Epithelial cell of proximal tubule (primary cell): ENCODE measurements at regions not wholly inside any gene's neighbourhood (a gene's known extent, or its start where the extent isn't known, plus 50 kb on each side); places are given as distances from the start of the nearest gene placed in this dataset.

Experiments
- DNase-seq: peaks from one replicate; pipeline ENCODE4 v3.0.0-alpha.2; 2011; ENCODE audit warnings: low read depth
- H3K4me3 ChIP-seq: 2 replicates; pipeline ENCODE4 v1.5.1; 2011; ENCODE audit warnings: low read depth, mild to moderate bottlenecking, low read length
- CTCF ChIP-seq: conservative IDR thresholded peaks from 2 replicates; pipeline ENCODE4 v1.5.1; 2012; ENCODE audit warnings: low read depth, mild to moderate bottlenecking, low read length

- peak; percentile 41 for TF ChIP-seq CTCF
- no peak for DNase-seq
- H3K4me3 ChIP-seq: no peak overlapping the region
Measured at GRCh38 chr18:41899535-41899934, 55.5 kb upstream of the PIK3C3 start.

- no peak for TF ChIP-seq CTCF
- DNase-seq: no peak
- no peak overlapping the region for H3K4me3 ChIP-seq
Measured at GRCh38 chr18:41893432-41893831, 61.6 kb upstream of the PIK3C3 start.

- DNase-seq: no peak
- no peak for TF ChIP-seq CTCF
- no peak overlapping the region for H3K4me3 ChIP-seq
Measured at GRCh38 chr18:41887100-41887499, 67.9 kb upstream of the PIK3C3 start.

- no peak for TF ChIP-seq CTCF
- no peak for DNase-seq
- H3K4me3 ChIP-seq: no peak overlapping the region
Measured at GRCh38 chr18:41886126-41886807, 68.8 kb upstream of the PIK3C3 start.

GRCh38 chr18:41881285-41881684, 73.7 kb upstream of the PIK3C3 start:
- no peak for TF ChIP-seq CTCF
- no peak for DNase-seq
- no peak overlapping the region for H3K4me3 ChIP-seq

- TF ChIP-seq CTCF: no peak
- no peak for DNase-seq
- no peak overlapping the region for H3K4me3 ChIP-seq
Measured at GRCh38 chr18:41879256-41879655, 75.8 kb upstream of the PIK3C3 start.

- TF ChIP-seq CTCF: no peak
- DNase-seq: no peak
- no peak overlapping the region for H3K4me3 ChIP-seq
Measured at GRCh38 chr18:41875094-41875780, 79.8 kb upstream of the PIK3C3 start.
